Gastrocnemius medialis (tissue), 4 donors: ENCODE measurements at regions not wholly inside any gene's neighbourhood (a gene's known extent, or its start where the extent isn't known, plus 50 kb on each side); places are given as distances from the start of the nearest gene placed in this dataset.
"Not testable (repeated sequence)": the region's sequence is repeated elsewhere in the genome, so short reads cannot be mapped to it uniquely, and the experiment has no call there.

Experiments used
- ATAC-seq, 2 donors: fragments of 150-250 bp; one replicate each; pipeline ENCODE4 v1.9.1; 2016
- DNase-seq, 2 donors: peaks; one replicate each; pipeline ENCODE4 v3.0.0-alpha.2; 2019
- H3K27ac ChIP-seq, 4 donors: fragments of 200-600 bp; sonication (generic); 1 replicate in 1 of 4; 2 replicates in 3 of 4; pipeline ENCODE4 v1.5.1; 2016 to 2018; ENCODE audit warnings: mild to moderate bottlenecking in 2 of 4, moderate library complexity in 1 of 4
- H3K27me3 ChIP-seq, 3 donors: fragments of 200-600 bp; sonication (generic) in 2 of 3; 1 replicate in 1 of 3; 2 replicates in 2 of 3; pipeline versions ENCODE4 v1.5.1 to v1.6.0; 2016 to 2019; ENCODE audit warnings: mild to moderate bottlenecking in 1 of 3, moderate library complexity in 1 of 3
- H3K36me3 ChIP-seq, 2 donors: fragments of 200-600 bp; sonication (generic) in 1 of 2; one replicate each; pipeline ENCODE4 v1.5.1; 2017 to 2018
- H3K4me1 ChIP-seq, 2 donors: fragments of 200-600 bp; sonication (generic) in 1 of 2; one replicate each; pipeline ENCODE4 v1.5.1; 2016 to 2017; ENCODE audit warnings: mild to moderate bottlenecking in 2 of 2
- H3K4me3 ChIP-seq, 4 donors: fragments of 200-600 bp; sonication (generic) in 3 of 4; 1 replicate in 1 of 4; 2 replicates in 3 of 4; pipeline ENCODE4 v1.5.1; 2016 to 2019; ENCODE audit warnings: mild to moderate bottlenecking in 2 of 4
- H3K9me3 ChIP-seq, 3 donors: fragments of 200-600 bp; sonication (generic) in 2 of 3; 1 replicate in 1 of 3; 2 replicates in 2 of 3; pipeline ENCODE4 v1.5.1; 2016 to 2019
- POLR2A ChIP-seq, 2 donors: fragments of 450-650 bp; IDR thresholded peaks; one replicate each; pipeline ENCODE4 v1.6.1; 2017; ENCODE audit warnings: antibody characterized with exemption in 2 of 2, mild to moderate bottlenecking in 2 of 2, moderate library complexity in 2 of 2
- in situ Hi-C, 4 donors: fragments of 200-750 bp; cut with MboI; loops; one replicate each; pipeline versions ENCODE4 v1.15.0 to v1.8.0; 2017; ENCODE audit warnings: low sequenced_read_pairs in 4 of 4
- intact Hi-C: fragments of 100-400 bp; cut with DNase I; formaldehyde crosslinking; loops from one replicate; pipeline ENCODE4 v1.15.1; 2023; ENCODE audit warnings: low total_unique reads
- TF ChIP-seq, protein P1 (sequence below), 5 experiments: fragments of 450-650 bp in 3 of 5; fragments of 200-600 bp in 2 of 5; sonication (generic) in 2 of 5; IDR thresholded peaks in 4 of 5; conservative IDR thresholded peaks in 1 of 5; 1 replicate in 4 of 5; 2 replicates in 1 of 5; pipeline ENCODE4 v1.5.1; 2016 to 2019; ENCODE audit warnings: antibody characterized with exemption in 5 of 5, mild to moderate bottlenecking in 3 of 5, moderate library complexity in 3 of 5

DNA sequence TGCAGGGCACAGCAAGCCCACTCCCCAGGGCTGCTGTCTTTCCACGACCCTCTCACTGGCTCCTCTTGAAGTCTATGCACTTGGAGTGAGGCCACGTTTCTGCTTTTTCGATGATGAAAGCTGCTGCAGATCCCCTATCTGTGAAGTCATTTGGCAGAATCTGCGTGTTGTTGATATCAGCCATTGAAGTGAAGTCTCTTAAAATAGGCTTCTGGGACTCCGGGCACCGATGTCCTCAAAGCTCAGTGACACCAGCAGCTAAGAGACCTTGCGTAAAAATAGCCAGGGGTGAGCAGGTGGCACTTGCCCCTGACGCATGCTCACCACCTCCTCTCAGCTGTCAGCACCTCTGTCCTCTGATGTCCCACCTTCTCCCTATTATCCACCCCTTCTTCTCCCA, 89.4 kb upstream of the FHL2 start:
- intact Hi-C loops: no loop called here
- peak; percentile 65 to 78 for DNase-seq
- peaks cover 0 to 6% (median 0%) of the 10 kb centered on the region in 3 donors for H3K9me3 ChIP-seq
- H3K27ac ChIP-seq: peak overlapping the region; percentile 66 to 82 (median 76)
- peaks cover 0 to 2% (median 0%) of the 10 kb centered on the region in 3 donors for H3K27me3 ChIP-seq
- peaks cover 22 to 24% of the 10 kb centered on the region in 2 donors for H3K4me1 ChIP-seq
- peak; percentile 96 to 97 for ATAC-seq
- in situ Hi-C loops: no loop called here
- no peak overlapping the region for H3K4me3 ChIP-seq
- no peaks in the 10 kb centered on the region for H3K36me3 ChIP-seq
- no peak for TF ChIP-seq POLR2A (IDR thresholded peaks at IDR 0.05)
- TF ChIP-seq, protein P1, sequence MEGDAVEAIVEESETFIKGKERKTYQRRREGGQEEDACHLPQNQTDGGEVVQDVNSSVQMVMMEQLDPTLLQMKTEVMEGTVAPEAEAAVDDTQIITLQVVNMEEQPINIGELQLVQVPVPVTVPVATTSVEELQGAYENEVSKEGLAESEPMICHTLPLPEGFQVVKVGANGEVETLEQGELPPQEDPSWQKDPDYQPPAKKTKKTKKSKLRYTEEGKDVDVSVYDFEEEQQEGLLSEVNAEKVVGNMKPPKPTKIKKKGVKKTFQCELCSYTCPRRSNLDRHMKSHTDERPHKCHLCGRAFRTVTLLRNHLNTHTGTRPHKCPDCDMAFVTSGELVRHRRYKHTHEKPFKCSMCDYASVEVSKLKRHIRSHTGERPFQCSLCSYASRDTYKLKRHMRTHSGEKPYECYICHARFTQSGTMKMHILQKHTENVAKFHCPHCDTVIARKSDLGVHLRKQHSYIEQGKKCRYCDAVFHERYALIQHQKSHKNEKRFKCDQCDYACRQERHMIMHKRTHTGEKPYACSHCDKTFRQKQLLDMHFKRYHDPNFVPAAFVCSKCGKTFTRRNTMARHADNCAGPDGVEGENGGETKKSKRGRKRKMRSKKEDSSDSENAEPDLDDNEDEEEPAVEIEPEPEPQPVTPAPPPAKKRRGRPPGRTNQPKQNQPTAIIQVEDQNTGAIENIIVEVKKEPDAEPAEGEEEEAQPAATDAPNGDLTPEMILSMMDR (IDR thresholded peaks at IDR 0.05 in 4 of 5, conservative IDR thresholded peaks at IDR 0.05 in 1 of 5): no peak

DNA sequence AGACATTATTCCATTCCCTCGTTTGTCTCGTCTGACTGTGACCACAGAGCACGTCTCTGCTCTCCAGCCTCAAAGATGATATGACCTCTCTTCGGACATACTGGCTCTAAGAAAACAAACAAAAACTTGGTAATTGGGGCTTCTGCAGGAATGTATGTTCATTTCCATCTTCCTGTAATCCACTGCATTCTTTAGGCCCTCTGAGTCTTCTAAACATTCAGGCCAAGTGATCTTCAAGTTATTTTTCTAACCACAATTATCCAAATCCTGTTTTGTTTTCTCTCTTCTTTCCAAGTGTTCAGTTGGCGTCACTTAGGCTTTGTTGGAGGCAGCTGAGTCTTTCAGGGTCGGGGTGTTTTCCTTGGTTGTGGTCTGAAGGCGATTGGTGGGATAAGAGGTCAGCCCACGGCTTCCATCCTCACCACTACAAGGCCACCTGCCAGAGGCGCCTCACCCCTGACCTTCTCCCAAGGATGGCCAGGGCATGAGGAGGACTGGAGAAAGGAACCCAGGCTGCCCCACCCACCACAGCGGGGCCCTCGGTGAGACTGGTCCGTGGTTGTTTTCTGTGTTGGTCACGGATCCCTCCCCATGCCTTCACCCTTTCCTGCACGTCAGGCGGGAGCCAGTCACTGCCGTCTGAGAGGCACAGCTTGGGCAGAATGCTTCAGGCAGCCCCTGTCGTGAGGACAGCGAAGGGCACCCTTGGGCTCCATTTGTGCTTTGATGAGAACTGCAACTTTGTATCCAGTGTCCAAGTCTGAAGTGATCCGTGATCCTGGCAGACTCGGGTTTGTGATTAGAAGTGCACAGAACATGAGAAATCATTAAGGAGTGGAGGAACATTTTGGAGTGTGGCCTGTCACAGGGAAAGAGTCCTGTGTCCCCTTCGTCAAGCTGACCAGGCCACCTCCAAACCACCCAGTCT, 88.6 kb upstream of the FHL2 start:
- intact Hi-C loops: no loop called here
- no peaks in the 10 kb centered on the region for H3K27me3 ChIP-seq
- peaks cover 22 to 24% of the 10 kb centered on the region in 2 donors for H3K4me1 ChIP-seq
- DNase-seq: peak in 1 of 2 donors; percentile 19
- in situ Hi-C loops: no loop called here
- ATAC-seq: peak in 1 of 2 donors; percentile 5
- H3K9me3 ChIP-seq: peaks cover 0 to under 1% (median 0%) of the 10 kb centered on the region in 3 donors
- H3K36me3 ChIP-seq: no peaks in the 10 kb centered on the region
- H3K4me3 ChIP-seq: no peak overlapping the region
- TF ChIP-seq, protein P1 (IDR thresholded peaks at IDR 0.05 in 4 of 5, conservative IDR thresholded peaks at IDR 0.05 in 1 of 5): no peak
- TF ChIP-seq POLR2A (IDR thresholded peaks at IDR 0.05): no peak
- H3K27ac ChIP-seq: peak overlapping the region; percentile 66 to 82 (median 76)

DNA sequence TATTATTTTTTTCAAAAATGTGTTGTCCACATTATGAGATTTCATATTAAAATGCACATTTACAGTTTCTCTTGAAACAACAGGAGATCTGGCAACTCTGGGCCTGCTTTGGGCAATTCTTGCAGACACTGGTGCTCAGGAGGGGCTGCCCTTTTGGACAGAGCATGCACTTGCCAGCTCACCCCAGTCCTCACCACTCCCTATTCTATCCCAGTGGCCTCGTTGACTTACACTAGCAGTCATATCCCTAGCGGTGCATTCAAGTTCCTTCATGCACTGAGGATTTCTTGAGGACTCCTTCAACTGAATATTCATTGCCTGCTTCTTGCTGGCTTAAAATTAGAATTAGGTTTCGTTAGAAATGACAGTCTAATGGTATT, 87.9 kb upstream of the FHL2 start:
- H3K9me3 ChIP-seq: no peaks in the 10 kb centered on the region
- no peaks in the 10 kb centered on the region for H3K27me3 ChIP-seq
- peaks cover 22 to 24% of the 10 kb centered on the region in 2 donors for H3K4me1 ChIP-seq
- intact Hi-C loops (no loop called here), in situ Hi-C loops (no loop called here)
- no peaks in the 10 kb centered on the region for H3K36me3 ChIP-seq
- TF ChIP-seq, protein P1 (IDR thresholded peaks at IDR 0.05 in 4 of 5, conservative IDR thresholded peaks at IDR 0.05 in 1 of 5): no peak
- TF ChIP-seq POLR2A (IDR thresholded peaks at IDR 0.05): no peak
- no peak overlapping the region for H3K4me3 ChIP-seq
- peak overlapping the region in 2 of 4 donors; percentile 73 to 80 for H3K27ac ChIP-seq
- no peak for ATAC-seq
- DNase-seq: no peak

DNA sequence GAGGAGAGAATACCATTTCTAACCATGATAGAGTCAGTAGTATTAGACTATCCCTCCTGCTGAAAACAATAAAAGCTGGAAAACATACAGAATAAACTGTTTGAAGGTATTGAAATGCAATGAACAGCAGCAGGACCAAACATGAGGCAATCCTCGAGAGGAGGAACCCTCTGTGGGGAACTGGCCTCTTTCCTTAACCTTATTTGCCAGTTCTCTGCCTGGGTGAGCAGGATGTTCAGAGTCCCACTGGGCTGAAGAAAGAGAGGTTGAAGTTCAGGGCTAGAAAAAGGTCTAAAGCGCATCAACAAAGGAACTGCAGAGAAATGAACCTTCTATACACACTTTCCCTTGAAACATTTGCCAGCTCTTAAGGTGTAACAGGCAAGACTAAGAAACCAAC, 79.8 kb upstream of the FHL2 start:
- Histone ChIP-seq H3K4me1 (no peaks in the 10 kb centered on the region), H3K9me3 (no peaks in the 10 kb centered on the region), H3K27ac (no peak overlapping the region), H3K4me3 (no peak overlapping the region), H3K27me3 (no peaks in the 10 kb centered on the region), H3K36me3 (no peaks in the 10 kb centered on the region)
- no peak for TF ChIP-seq POLR2A (IDR thresholded peaks at IDR 0.05)
- TF ChIP-seq, protein P1 (IDR thresholded peaks at IDR 0.05 in 4 of 5, conservative IDR thresholded peaks at IDR 0.05 in 1 of 5): no peak
- no peak for ATAC-seq
- no peak for DNase-seq
- in situ Hi-C loops: no loop called here
- intact Hi-C loops: no loop called here

DNA sequence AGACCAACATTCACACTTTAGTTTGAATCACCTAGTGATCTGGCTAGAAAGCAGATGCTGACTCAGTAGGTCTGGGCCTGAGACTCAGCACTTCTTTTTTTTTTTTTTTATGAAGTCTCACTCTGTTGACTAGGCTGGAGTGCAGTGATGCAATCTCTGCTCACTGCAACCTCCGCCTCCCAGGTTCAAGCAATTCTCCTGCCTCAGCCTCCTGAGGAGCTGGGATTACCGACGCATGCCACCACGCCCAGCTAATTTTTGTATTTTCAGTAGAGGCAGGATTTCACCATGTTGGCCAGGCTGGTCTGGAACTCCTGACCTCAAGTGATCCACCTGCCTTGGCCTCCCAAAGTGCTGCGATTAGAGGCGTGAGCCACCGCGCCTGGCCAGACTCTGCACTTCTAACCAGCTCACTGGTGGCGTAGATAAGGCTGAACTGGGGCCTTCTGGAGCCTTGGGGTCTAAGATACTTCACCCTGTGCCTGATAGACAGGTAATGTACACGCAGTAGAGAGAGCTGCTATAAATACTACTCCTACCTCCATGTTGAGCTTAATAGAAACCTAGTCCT, 78.3 kb upstream of the FHL2 start:
- ATAC-seq, H3K27me3 ChIP-seq, intact Hi-C loops, H3K9me3 ChIP-seq, in situ Hi-C loops, H3K27ac ChIP-seq, H3K36me3 ChIP-seq, H3K4me3 ChIP-seq, H3K4me1 ChIP-seq, DNase-seq: not testable (repeated sequence)
